ENCODE measurements at regions not wholly inside any gene's neighbourhood (a gene's known extent, or its start where the extent isn't known, plus 50 kb on each side); places are given as distances from the start of the nearest gene placed in this dataset.
"Not testable (repeated sequence)": the region's sequence is repeated elsewhere in the genome, so short reads cannot be mapped to it uniquely, and the experiment has no call there.

- no peak for DNase-seq (ENCODE audit: missing footprints)
- no peak for ATAC-seq
- intact Hi-C loops (cut with DNase I): no loop called here
Measured at GRCh38 chr6:168197636-168198301, 118.8 kb upstream of the FRMD1 start.

DNA sequence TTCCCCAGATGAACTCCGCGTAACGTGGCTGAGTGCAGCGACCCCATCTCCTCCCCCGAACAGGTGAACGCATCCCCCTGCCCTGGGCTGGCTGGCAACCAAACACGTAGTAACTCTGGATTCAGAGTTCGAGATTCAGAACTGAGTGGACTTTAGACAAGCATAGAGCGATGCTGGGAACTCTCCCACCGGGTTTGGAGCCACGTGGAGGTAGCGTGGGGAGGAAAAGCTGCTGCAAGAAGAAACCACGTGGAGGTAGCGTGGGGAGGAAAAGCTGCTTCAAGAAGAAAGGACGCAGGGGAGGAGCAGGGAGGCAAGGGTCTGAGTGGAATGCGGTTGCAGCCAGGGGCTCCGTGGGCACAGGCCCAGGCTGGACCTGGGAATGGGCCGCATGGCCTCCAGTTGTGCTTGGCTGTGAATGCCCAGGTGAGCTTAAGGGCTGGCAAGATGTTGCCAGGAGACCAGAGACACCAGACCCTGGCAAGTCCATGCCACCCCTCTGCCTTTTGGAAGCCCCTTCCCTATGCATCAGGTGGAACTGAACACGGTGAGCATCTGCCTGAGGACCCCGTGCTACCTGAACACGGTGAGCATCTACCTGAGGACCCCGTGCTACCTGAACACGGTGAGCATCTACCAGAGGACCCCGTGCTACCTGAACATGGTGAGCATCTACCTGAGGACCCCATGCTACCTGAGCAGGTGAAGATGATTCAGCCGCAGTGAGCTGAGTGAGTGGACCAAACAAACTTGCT lies 118.0 kb upstream of the FRMD1 start:
- DNase-seq (ENCODE audit: missing footprints) (no peak), ATAC-seq (no peak)
- intact Hi-C loops (cut with DNase I): no loop called here

GRCh38 chr6:168196385-168196860 lies 117.4 kb upstream of the FRMD1 start:
- ATAC-seq (no peak), DNase-seq (ENCODE audit: missing footprints) (no peak)
- intact Hi-C loops (cut with DNase I): no loop called here

DNA sequence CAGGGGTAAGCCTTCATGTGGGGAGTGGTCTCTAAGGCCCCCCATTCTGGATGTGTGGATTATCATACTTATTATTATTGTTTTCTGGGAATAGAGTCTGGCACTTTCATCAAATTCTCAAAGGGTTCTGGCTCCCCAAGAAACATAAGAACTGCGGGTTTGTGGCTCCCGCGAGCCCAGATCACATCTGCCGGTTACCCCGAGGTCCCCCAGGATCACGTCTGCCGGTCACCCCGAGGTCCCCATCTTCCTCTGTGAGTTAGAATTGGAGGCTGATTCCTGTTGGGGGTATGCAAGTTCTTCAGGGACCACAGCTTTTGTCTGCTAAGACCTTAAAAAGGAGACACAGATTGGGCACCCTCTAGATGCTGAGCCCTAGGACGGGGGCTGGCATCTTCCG lies 116.7 kb upstream of the FRMD1 start:
- intact Hi-C loops (cut with DNase I): no loop called here
- ATAC-seq (no peak), DNase-seq (ENCODE audit: missing footprints) (no peak)

DNA sequence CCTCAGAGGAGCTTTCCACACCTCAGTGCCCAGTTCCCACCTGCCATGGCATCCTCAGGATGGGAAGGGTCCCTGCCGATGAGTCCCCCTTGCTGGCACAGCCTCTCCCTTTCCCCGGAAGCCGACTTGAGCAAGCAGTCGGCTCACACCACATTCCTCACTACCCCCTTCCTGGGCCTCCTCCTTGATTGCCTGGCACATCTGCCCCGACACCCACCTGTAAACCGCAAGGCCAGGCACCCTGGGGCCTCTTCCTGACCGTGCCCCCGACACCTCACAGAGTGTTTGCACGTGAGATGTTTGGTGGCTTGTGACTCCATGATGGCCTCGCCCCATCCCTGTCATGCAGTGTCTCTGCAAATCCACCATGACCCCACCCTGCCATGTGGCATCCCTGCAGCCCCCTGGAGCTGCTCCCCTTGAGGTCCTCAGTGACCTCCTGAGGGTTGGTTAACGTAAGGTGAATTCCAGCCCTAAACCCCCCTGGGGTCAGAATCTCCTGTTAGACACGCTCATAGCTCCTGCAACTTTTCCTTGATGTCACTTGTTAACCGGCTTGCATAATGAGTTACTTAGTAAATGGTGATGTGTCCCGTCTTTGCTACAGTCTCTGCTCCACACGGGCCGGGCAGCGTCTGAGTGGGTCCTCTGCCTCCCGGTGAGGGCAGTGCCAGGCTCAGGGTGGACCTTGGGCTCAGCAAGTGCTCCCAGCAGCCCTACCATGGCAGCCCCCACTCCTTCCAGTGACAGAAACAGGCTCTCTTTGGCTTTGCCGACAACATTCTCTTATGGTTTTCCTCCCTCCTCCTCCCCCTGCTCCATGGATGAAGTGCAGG lies 115.9 kb upstream of the FRMD1 start:
- intact Hi-C loops (cut with DNase I): no loop called here
- ATAC-seq: no peak
- DNase-seq (ENCODE audit: missing footprints): peak; percentile 42

DNA sequence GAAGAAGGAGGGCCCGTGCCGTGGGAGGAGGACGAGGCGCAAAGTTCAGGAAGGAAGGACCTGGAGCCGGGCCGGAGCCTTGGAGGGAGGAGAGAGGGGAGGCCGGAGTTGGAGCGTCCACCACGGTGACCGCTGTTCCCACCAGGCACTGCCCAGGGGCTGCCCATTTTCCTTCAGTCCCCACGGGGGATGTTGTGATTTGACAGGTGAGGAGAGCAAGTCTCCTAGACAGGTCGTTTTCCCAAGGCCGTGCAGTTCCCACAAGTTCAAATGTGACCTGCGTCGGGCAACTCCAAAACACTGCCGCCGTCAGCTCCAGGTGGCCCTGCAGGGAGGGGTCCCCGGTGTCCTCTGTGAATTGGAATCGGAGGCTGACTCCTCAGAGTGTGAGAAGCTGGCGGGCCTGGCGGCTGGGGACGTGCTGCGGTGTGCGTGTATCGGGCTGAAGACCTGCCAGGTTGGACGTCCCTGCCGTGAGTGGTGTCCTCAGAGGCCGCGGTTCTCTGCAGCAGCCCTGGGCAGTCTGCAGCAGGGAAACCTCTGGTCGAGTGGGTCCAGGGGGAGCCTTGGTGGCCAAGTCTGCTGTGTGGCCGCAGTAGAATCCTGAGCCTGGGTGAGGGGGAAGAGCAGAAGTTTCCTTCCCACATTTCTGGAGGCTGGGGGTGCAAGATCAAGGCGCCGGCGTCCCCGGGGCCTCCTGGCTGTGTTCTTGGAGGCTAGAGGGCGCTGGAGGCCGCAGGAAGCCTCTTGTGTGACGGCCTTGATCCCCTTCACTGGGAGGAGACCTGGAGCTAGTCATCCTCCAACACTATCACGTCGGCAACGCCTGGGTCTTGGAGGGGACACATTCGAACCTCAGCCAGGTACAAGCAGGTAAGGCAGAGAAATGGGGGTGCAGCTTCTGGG lies 115.1 kb upstream of the FRMD1 start:
- DNase-seq (ENCODE audit: missing footprints): peak; percentile 70
- ATAC-seq: no peak
- intact Hi-C loops (cut with DNase I): no loop called here

GRCh38 chr6:168192901-168193815 lies 114.1 kb upstream of the FRMD1 start:
- intact Hi-C loops (cut with DNase I): no loop called here
- DNase-seq (ENCODE audit: missing footprints): peak; percentile 50

GRCh38 chr6:168192195-168192900 lies 113.3 kb upstream of the FRMD1 start:
- no peak for DNase-seq (ENCODE audit: missing footprints)
- ATAC-seq: no peak
- intact Hi-C loops (cut with DNase I): no loop called here

More at GRCh38 chr6:168192901-168193815, 114.1 kb upstream of the FRMD1 start:
- ATAC-seq: no peak

DNA sequence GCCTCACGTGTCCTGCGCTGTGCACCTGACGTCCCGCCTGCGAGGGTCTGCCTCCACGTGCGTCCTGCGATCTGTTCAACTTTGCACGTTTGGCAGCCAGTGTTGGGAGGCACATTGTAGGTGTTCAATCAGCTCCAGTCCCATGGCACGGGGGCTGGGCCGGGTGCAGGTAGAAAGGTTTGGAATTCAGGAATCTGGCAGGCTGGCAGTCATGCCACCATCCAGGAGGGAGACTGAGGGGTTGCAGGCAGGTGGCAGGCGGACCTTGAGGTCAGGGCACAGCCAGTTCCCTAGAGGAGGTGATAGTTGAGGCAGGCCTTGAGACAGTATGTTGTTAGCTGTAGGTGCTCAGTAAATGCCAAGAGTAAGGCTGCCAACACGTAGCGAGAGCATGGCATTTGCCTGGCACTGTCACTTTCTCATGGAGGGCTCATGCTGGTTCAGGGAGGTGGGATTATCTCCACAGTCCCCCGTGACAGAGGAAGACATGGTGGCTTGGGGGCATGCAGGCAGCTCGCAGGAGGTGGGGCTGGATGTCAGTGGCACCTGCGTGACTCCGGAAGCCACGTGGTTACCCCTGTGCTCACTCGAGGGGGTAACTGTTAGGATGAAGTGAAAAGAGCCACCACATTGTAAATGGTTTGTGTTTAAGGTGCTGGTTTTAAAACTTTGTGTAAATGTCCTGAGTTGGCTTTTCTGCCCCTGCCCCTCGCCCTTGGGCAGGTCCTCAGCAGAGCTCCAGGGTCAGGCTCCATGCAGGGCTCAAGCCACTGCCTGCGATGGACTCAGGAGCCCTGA lies 111.8 kb upstream of the FRMD1 start:
- intact Hi-C loops (cut with DNase I): no loop called here
- DNase-seq (ENCODE audit: missing footprints) (peak; percentile 61), ATAC-seq (no peak)

DNA sequence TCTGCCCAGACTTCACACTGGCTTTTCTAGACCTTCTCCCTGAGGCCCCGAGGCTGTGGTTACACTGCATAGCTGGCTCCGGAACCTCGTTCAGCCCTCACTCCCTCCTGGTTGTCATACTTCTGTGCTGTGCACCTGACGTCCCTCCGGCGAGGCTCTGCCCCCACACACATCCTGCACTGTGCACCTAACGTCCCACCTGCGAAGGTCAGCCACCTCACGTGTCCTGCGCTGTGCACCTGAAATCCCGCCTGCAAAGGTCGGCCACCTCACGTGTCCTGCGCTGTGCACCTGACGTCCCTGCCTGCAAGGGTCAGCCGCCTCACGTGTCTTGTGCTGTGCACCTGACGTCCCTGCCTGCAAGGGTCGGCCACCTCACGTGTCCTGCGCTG lies 111.0 kb upstream of the FRMD1 start:
- DNase-seq (ENCODE audit: missing footprints) (peak; percentile 26), ATAC-seq (no peak)
- intact Hi-C loops (cut with DNase I): no loop called here

DNA sequence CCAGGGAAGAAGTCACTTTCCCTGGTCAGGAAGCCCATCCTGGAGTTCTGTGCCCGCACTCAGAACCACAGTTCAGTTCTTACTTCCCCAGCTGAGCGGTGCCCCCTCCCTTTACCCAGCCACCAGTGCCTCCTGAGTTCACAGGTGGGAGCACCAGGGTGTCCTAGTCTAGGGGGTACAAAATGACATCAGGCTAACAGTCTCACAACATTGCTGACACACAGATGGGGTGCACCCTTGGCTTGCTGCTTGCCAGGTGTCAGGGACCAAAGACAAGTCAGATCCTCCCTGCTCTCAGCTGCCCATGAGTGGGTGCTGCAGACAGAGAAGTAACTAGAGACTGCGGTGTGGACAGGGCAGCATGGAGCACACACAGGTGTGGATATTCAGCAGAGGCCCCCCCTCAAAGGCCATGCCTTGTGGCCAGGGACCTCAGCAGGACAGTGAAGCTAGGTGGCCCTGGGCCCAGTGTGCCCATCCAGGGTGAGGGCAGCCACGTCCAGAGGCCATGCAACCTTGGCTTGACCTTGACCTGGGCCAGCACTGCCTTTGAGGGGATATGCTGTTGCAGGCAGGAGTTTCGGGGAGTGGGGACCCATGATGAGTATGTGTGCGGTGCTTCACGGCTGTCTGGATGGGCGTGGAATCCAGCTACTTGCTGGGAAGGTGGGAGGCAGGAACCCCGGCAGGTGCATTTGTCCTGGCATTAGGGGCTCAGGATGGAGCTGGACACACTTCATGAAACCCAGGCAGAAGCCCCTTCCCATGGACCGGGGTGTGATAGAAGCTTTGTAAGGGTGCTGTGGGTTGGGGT lies 110.4 kb upstream of the FRMD1 start:
- ATAC-seq (no peak), DNase-seq (ENCODE audit: missing footprints) (peak; percentile 56)
- intact Hi-C loops (cut with DNase I): no loop called here

DNA sequence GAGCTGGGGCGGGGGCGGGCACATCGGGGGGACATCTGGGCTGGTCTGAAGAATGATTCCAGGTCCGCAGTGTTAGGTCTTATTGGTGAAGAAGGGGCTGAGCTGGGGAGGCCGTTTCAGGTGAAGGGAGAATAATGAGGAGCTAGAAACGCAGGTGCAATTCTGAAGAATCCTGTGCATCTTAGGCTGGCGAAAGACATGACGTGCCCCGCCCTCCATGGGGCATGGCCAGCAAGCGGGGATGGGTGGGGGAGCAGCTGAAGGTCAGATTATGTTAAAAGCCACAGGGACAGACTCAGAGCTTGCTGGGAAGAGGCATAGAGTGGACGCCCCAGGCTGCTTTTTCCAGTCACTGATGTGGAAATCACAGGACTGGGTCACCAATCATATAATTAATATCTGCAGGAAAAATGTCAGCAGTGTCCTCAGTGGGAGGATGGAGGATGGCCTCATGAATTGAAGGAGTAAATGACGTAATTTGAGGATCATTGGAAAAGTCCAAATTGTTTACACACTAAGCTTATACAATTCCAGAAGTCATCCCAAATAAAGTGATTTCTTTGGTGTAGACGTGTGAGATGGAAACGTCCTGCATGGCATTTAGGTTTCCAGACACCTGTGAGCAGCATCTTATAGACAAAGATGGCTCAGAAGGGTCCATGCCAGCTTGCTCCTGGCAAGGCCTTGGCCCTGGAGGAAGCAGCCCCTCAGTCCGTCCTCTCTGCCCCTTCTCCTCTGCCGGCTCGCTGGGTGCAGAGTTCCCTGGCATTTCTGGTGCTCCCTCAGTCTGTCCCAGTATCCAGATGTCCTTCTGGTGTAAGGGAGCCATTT lies 109.6 kb upstream of the FRMD1 start:
- DNase-seq (ENCODE audit: missing footprints) (peak; percentile 51), ATAC-seq (no peak)
- intact Hi-C loops (cut with DNase I): no loop called here

GRCh38 chr6:168186438-168186837 lies 107.4 kb upstream of the FRMD1 start:
- ATAC-seq (no peak), DNase-seq (ENCODE audit: missing footprints) (no peak)
- intact Hi-C loops (cut with DNase I): no loop called here

- ATAC-seq; intact Hi-C loops (cut with DNase I): not testable (repeated sequence)
- peak; percentile 28 for DNase-seq (ENCODE audit: missing footprints)
Measured at GRCh38 chr6:168186018-168186417, 107.0 kb upstream of the FRMD1 start.

DNA sequence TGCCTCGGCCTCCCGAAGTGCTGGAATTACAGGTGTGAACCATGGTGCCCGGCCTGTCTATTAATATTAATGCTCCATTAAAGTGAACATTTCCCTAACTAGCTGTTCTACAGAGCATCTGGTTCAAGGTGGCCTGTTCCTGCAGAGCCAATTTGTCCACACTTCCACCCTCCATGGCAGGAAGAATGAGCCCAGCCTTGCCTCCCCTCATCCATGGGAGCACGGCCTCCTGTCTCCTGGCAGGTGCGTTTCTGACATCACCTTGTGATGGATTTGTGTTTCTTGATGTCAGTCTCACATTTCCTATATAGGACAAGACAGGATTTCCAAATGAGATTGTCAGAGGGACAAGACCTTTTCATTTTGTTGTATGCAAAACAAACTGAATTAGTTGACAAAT lies 105.7 kb upstream of the FRMD1 start:
- intact Hi-C loops (cut with DNase I): no loop called here
- ATAC-seq (no peak), DNase-seq (ENCODE audit: missing footprints) (no peak)

Data from Right ventricle myocardium inferior (tissue), 1 donor.